A549 (cell line): ENCODE measurements at regions not wholly inside any gene's neighbourhood (a gene's known extent, or its start where the extent isn't known, plus 50 kb on each side); places are given as distances from the start of the nearest gene placed in this dataset.
A peak's percentile ranks its signal among the peaks of the same experiment; 100 is the strongest.

Experiments
- ATAC-seq, 2 experiments: fragments of 200-7000 bp in 1 of 2; fragments of >200 bp in 1 of 2; cut with Nextera tagmentation in 1 of 2; cut with Tn5 transposase in 1 of 2; 3 replicates each; pipeline versions ENCODE4 v1.8.0 to v1.9.1; 2018 to 2020; ENCODE audit warnings: mild to moderate bottlenecking in 1 of 2, moderate library complexity in 1 of 2
- CTCF ChIA-PET: fragments of 300-600 bp; sonication (Branson Sonifier 250); formaldehyde crosslinking; extraction: SDS; loops from one replicate; lab custom pipeline; 2021; ENCODE audit warnings: antibody characterized with exemption, inconsistent platforms; lab: Yijun Ruan, JAX
- POLR2A ChIA-PET: fragments of 350-600 bp; formaldehyde crosslinking; extraction: SDS; loops from one replicate; lab custom pipeline; 2021; ENCODE audit warnings: antibody characterized with exemption, inconsistent platforms; lab: Yijun Ruan, JAX
- DNase-seq, 2 experiments: peaks; one replicate each; pipeline versions ENCODE4 v3.0.0 to v3.0.0-alpha.2; 2011 to 2016; ENCODE audit warnings: low read depth in 1 of 2, low spot score in 1 of 2
- FAIRE-seq: peaks from 2 replicates; lab custom pipeline; 2011; peaks lifted over from hg19 to GRCh38; lab: Jason Lieb, UNC
- H3K27ac ChIP-seq, 2 experiments: fragments of >200 bp; sonication (Bioruptor Twin); formaldehyde crosslinking; 3 replicates each; pipeline ENCODE4 v1.5.1; 2016 to 2017
- H3K4me1 ChIP-seq: fragments of >200 bp; sonication (Bioruptor Twin); formaldehyde crosslinking; 3 replicates; pipeline ENCODE4 v1.6.1; 2016
- H3K4me2 ChIP-seq: fragments of >200 bp; sonication (Bioruptor Twin); formaldehyde crosslinking; 3 replicates; pipeline ENCODE4 v1.6.1; 2016
- H3K4me3 ChIP-seq: fragments of >200 bp; sonication (Bioruptor Twin); formaldehyde crosslinking; 3 replicates; pipeline ENCODE4 v1.5.1; 2016
- H3K9me3 ChIP-seq: fragments of >200 bp; sonication (Bioruptor Twin); formaldehyde crosslinking; 3 replicates; pipeline ENCODE4 v1.6.1; 2016
- CHD2 ChIP-seq: fragments of 150-350 bp; IDR thresholded peaks from 2 replicates; pipeline ENCODE4 v1.6.1; 2014; ENCODE audit warnings: low read length; ENCODE audit not compliant: partially characterized antibody
- CHD4 ChIP-seq: fragments of 200-600 bp; sonication (generic); IDR thresholded peaks from 2 replicates; pipeline ENCODE4 v1.6.1; 2016; ENCODE audit warnings: antibody characterized with exemption, mild to moderate bottlenecking, borderline replicate concordance
- CTCF ChIP-seq: fragments of >200 bp; sonication (Bioruptor Twin); formaldehyde crosslinking; IDR thresholded peaks from 3 replicates; pipeline ENCODE4 v1.5.1; 2016
- EHMT2 ChIP-seq: fragments of 200-600 bp; sonication (generic); IDR thresholded peaks from 2 replicates; pipeline ENCODE4 v1.6.1; 2016; ENCODE audit warnings: antibody characterized with exemption, low read depth, mild to moderate bottlenecking, moderate library complexity
- ELK1 ChIP-seq: fragments of 150-350 bp; IDR thresholded peaks from 2 replicates; pipeline ENCODE4 v1.6.1; 2014; ENCODE audit warnings: low read depth, mild to moderate bottlenecking, low read length
- FOSL2 ChIP-seq, 2 experiments: fragments of 450-650 bp in 1 of 2; fragments of >200 bp in 1 of 2; sonication (Bioruptor Twin) in 1 of 2; formaldehyde crosslinking; IDR thresholded peaks; 2 replicates each; pipeline versions ENCODE4 v1.5.0 to v1.6.1; 2016 to 2020; ENCODE audit warnings: mild to moderate bottlenecking in 1 of 2, moderate library complexity in 1 of 2
- FOXS1 ChIP-seq: fragments of 250-450 bp; sonication (Bioruptor Pico); IDR thresholded peaks from 2 replicates; pipeline ENCODE4 v1.5.0; 2020; ENCODE audit warnings: mild to moderate bottlenecking, moderate library complexity
- JUN ChIP-seq, 2 experiments: fragments of >200 bp; sonication (Bioruptor Twin); formaldehyde crosslinking; IDR thresholded peaks; 2 replicates in 1 of 2; 3 replicates in 1 of 2; pipeline ENCODE4 v1.6.1; 2016 to 2017
- JUNB ChIP-seq: fragments of >200 bp; sonication (Bioruptor Twin); formaldehyde crosslinking; IDR thresholded peaks from 2 replicates; pipeline ENCODE4 v1.6.1; 2016
- KDM1A ChIP-seq: fragments of 200-600 bp; sonication (generic); IDR thresholded peaks from 2 replicates; pipeline ENCODE4 v1.6.1; 2016; ENCODE audit warnings: low read depth, mild to moderate bottlenecking
- KDM5A ChIP-seq: fragments of 200-600 bp; sonication (generic); IDR thresholded peaks from 2 replicates; pipeline ENCODE4 v1.6.1; 2016; ENCODE audit warnings: antibody characterized with exemption, mild to moderate bottlenecking
- MAFK ChIP-seq: fragments of 450-650 bp; IDR thresholded peaks from 2 replicates; pipeline ENCODE4 v1.6.1; 2014; ENCODE audit not compliant: partially characterized antibody
- MAZ ChIP-seq: fragments of 150-350 bp; IDR thresholded peaks from 2 replicates; pipeline ENCODE4 v1.6.1; 2014; ENCODE audit warnings: antibody characterized with exemption, low read depth, low read length, borderline replicate concordance
- MYC ChIP-seq: IDR thresholded peaks from 2 replicates; pipeline ENCODE4 v1.6.1; 2012; ENCODE audit warnings: mild to moderate bottlenecking, inconsistent platforms, low read length, improper control_type of control experiment, borderline replicate concordance
- PHF8 ChIP-seq: fragments of 200-600 bp; sonication (generic); IDR thresholded peaks from 2 replicates; pipeline ENCODE4 v1.6.1; 2016; ENCODE audit warnings: low read depth, mild to moderate bottlenecking, antibody characterized with exemption, moderate library complexity, borderline replicate concordance
- RARB ChIP-seq: fragments of 250-450 bp; sonication (Bioruptor Pico); IDR thresholded peaks from 2 replicates; pipeline ENCODE4 v1.8.0; 2021; ENCODE audit warnings: mild to moderate bottlenecking, moderate library complexity
- RCOR1 ChIP-seq: fragments of 150-350 bp; IDR thresholded peaks from 2 replicates; pipeline ENCODE4 v1.6.1; 2014; ENCODE audit warnings: antibody characterized with exemption, low read length, low read depth
- REST ChIP-seq: fragments of 200-600 bp; sonication (generic); IDR thresholded peaks from 2 replicates; pipeline ENCODE4 v1.6.1; 2016; ENCODE audit warnings: antibody characterized with exemption, mild to moderate bottlenecking, moderate library complexity
- SMC3 ChIP-seq: fragments of >200 bp; sonication (Bioruptor Twin); formaldehyde crosslinking; IDR thresholded peaks from 3 replicates; pipeline ENCODE4 v1.6.1; 2018; ENCODE audit warnings: inconsistent platforms
- TP53 ChIP-seq: fragments of 250-450 bp; sonication (Bioruptor Pico); IDR thresholded peaks from 2 replicates; pipeline ENCODE4 v1.5.0; 2021; ENCODE audit warnings: mild to moderate bottlenecking, moderate library complexity
- ZC3H11A ChIP-seq: fragments of 450-650 bp; IDR thresholded peaks from 2 replicates; pipeline ENCODE4 v1.6.1; 2014; ENCODE audit warnings: antibody characterized with exemption, mild to moderate bottlenecking
- WGBS: methylation state at CpG from one replicate; pipeline ENCODE4 v1.1.6; 2017; ENCODE audit errors: missing lambda C conversion rate; 5-methylcytosine and 5-hydroxymethylcytosine counted together

- ATAC-seq = no peak
- WGBS = 30% methylated on average over 5 of the region's 5 CpGs
- CTCF ChIA-PET = no interaction called here
- H3K4me1 ChIP-seq = no peaks in the 10 kb centered on the region
- no peak for TF ChIP-seq ZC3H11A
- POLR2A ChIA-PET = no interaction called here
- DNase-seq = no peak
- FAIRE-seq = no peak
- H3K4me3 ChIP-seq = no peak overlapping the region
- no peak overlapping the region for H3K4me2 ChIP-seq
- H3K27ac ChIP-seq = no peak overlapping the region
- H3K9me3 ChIP-seq = no peaks in the 10 kb centered on the region
Measured at GRCh38 chr1:220457957-220458609, 69.9 kb upstream of the MARK1 start.

GRCh38 chr1:220455559-220455958, 72.4 kb upstream of the MARK1 start:
- FAIRE-seq (no peak), ATAC-seq (no peak), DNase-seq (no peak)
- Histone ChIP-seq H3K9me3 (no peaks in the 10 kb centered on the region), H3K4me3 (no peak overlapping the region), H3K4me1 (no peaks in the 10 kb centered on the region), H3K27ac (no peak overlapping the region), H3K4me2 (no peak overlapping the region)
- 37% methylated on average over 7 of the region's 7 CpGs for WGBS
- ChIA-PET POLR2A (no interaction called here), CTCF (interaction anchor here (0.6 to 2.1 kb wide), 2 partner anchors 8 to 255 kb away, joined by 4 to 6 read pairs; no protein-coding TSS in a partner anchor)
- TF ChIP-seq MAZ (no peak), KDM5A (no peak), MYC (no peak), JUNB (no peak), JUN (IDR thresholded peaks at IDR 0.05) (no peak), CHD4 (no peak), ZC3H11A (no peak), RCOR1 (no peak), FOXS1 (CRISPR knock-in tag) (no peak), MAFK (no peak), ELK1 (no peak), CHD2 (no peak)

DNA sequence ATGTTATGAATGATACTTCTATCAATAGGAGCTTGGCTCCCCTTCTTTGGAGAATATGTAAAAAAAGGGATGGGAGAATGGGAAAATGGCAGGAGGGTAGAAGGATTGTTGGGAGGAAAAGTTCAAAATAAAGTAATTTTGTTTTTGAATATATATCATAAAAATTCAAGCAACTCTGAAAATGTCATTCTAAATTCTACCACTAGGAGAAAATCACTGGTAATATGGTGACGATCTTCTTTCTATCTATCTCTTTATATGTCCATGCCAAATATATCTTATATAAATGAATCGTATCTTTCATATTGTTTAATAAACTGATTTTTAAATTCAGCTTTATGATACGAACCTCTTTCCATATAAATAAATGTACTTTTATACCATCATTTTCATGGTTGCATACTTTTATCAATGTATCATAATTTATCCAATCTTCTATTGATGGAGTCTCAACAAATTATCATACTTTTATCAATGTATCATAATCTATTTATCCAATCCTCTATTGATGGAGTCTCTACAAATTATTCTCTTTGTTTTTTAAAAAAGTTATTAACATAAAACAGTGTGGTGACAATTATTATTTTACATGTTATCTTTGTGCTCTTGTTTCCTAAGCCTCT, 73.7 kb upstream of the MARK1 start:
- no peak overlapping the region for H3K4me3 ChIP-seq
- H3K27ac ChIP-seq = no peak overlapping the region
- DNase-seq = peak in 1 of 2 experiments; percentile 8
- no peaks in the 10 kb centered on the region for H3K9me3 ChIP-seq
- no peak for TF ChIP-seq RARB (CRISPR knock-in tag)
- no peak for TF ChIP-seq ELK1
- TF ChIP-seq KDM1A = no peak
- no peak for TF ChIP-seq MAZ
- TF ChIP-seq CTCF = no peak
- no peak for TF ChIP-seq MAFK
- TF ChIP-seq TP53 (CRISPR knock-in tag) = no peak
- TF ChIP-seq EHMT2 = no peak
- TF ChIP-seq PHF8 = no peak
- no peak for TF ChIP-seq REST
- no peak for TF ChIP-seq SMC3
- no peak for TF ChIP-seq FOSL2 (IDR thresholded peaks at IDR 0.05)
- no peak for TF ChIP-seq FOSL2 (CRISPR knock-in tag; IDR thresholded peaks at IDR 0.05)
- TF ChIP-seq, all 56 proteins: peak for 0
- H3K4me2 ChIP-seq = no peak overlapping the region
- no peaks in the 10 kb centered on the region for H3K4me1 ChIP-seq
- ATAC-seq (no peak), FAIRE-seq (no peak)
- CTCF ChIA-PET = interaction anchor here (2.1 kb wide), 1 partner anchor 9 kb away, joined by 6 read pairs; no protein-coding TSS in a partner anchor
- WGBS = 4% methylated on average over 3 of the region's 3 CpGs
- POLR2A ChIA-PET = no interaction called here
